OCI-LY1 (cell line): ENCODE measurements at regions not wholly inside any gene's neighbourhood (a gene's known extent, or its start where the extent isn't known, plus 50 kb on each side); places are given as distances from the start of the nearest gene placed in this dataset.
"Not testable (repeated sequence)": the region's sequence is repeated elsewhere in the genome, so short reads cannot be mapped to it uniquely, and the experiment has no call there.

Experiments used
- H2AFZ ChIP-seq: fragments of 200-600 bp; sonication (generic), shearing (Covaris generic); 2 replicates; pipeline ENCODE4 v1.6.0; 2014; ENCODE audit warnings: antibody characterized with exemption, mild to moderate bottlenecking, low read length
- H3F3A ChIP-seq: fragments of 200-600 bp; sonication (generic), shearing (Covaris generic); 2 replicates; pipeline ENCODE4 v1.6.0; 2014; ENCODE audit warnings: mild to moderate bottlenecking, antibody characterized with exemption, low read length, moderate library complexity; ENCODE audit not compliant: insufficient read depth
- H3K27ac ChIP-seq: fragments of 200-600 bp; sonication (generic); 2 replicates; pipeline ENCODE4 v1.5.1; 2014; ENCODE audit warnings: low read length, mixed run types, mild to moderate bottlenecking, low read depth; ENCODE audit not compliant: poor library complexity, severe bottlenecking
- H3K27me3 ChIP-seq: fragments of 200-600 bp; sonication (generic); 2 replicates; pipeline ENCODE4 v1.6.0; 2014; ENCODE audit warnings: antibody characterized with exemption, mild to moderate bottlenecking, low read length, moderate library complexity; ENCODE audit not compliant: insufficient read depth
- H3K36me3 ChIP-seq: fragments of 200-600 bp; sonication (generic); 2 replicates; pipeline ENCODE4 v1.6.1; 2014; ENCODE audit warnings: mild to moderate bottlenecking, antibody characterized with exemption, low read length, moderate library complexity, mixed read lengths; ENCODE audit not compliant: insufficient read depth
- H3K4me1 ChIP-seq: fragments of 200-600 bp; sonication (generic); 2 replicates; pipeline ENCODE4 v1.5.1; 2014; ENCODE audit warnings: mild to moderate bottlenecking, low read length, moderate library complexity; ENCODE audit not compliant: insufficient read depth, severe bottlenecking
- H3K4me2 ChIP-seq: fragments of 200-600 bp; sonication (generic), shearing (Covaris generic); 2 replicates; pipeline ENCODE4 v1.6.1; 2014; ENCODE audit warnings: low read length
- H3K4me3 ChIP-seq: fragments of 200-600 bp; sonication (generic); 2 replicates; pipeline ENCODE4 v1.5.1; 2014; ENCODE audit warnings: low read length, low read depth, mild to moderate bottlenecking, mixed read lengths; ENCODE audit not compliant: poor library complexity, severe bottlenecking
- H3K79me2 ChIP-seq: fragments of 200-600 bp; shearing (Covaris generic); 2 replicates; pipeline ENCODE4 v1.6.1; 2016; ENCODE audit warnings: mixed run types, low read length, mixed read lengths; ENCODE audit not compliant: insufficient read depth
- H3K9ac ChIP-seq: fragments of 200-600 bp; sonication (generic), shearing (Covaris generic); 2 replicates; pipeline ENCODE4 v1.6.1; 2014; ENCODE audit warnings: mild to moderate bottlenecking, low read length, mixed read lengths
- H3K9me2 ChIP-seq: fragments of 200-600 bp; sonication (generic), shearing (Covaris generic); 2 replicates; pipeline ENCODE4 v1.6.1; 2014; ENCODE audit warnings: low read depth, mild to moderate bottlenecking, low read length, mixed read lengths
- H3K9me3 ChIP-seq: fragments of 200-600 bp; shearing (Covaris generic); 2 replicates; pipeline ENCODE4 v1.6.1; 2014; ENCODE audit warnings: low read length, mixed read lengths
- H4K20me1 ChIP-seq: fragments of 200-600 bp; sonication (generic), shearing (Covaris generic); 2 replicates; pipeline ENCODE4 v1.6.0; 2016; ENCODE audit warnings: mild to moderate bottlenecking, low read length; ENCODE audit not compliant: insufficient read depth

- not testable (repeated sequence) for H3K4me2 ChIP-seq, H3K27me3 ChIP-seq, H3K79me2 ChIP-seq, H3K4me3 ChIP-seq, H3K9me3 ChIP-seq, H3K36me3 ChIP-seq, H2AFZ ChIP-seq, H3K9me2 ChIP-seq, H4K20me1 ChIP-seq, H3K27ac ChIP-seq, H3K9ac ChIP-seq, H3F3A ChIP-seq, H3K4me1 ChIP-seq
These were observed 222.3 kb downstream of the NPIPA7 start for GRCh38 chr16:16601239-16601638.

GRCh38 chr16:16607401-16608082 is 228.6 kb downstream of the NPIPA7 start:
- H3K4me1 ChIP-seq, H3K9me3 ChIP-seq, H3K4me3 ChIP-seq: not testable (repeated sequence)

GRCh38 chr16:16609627-16610026 is 230.7 kb downstream of the NPIPA7 start:
- H4K20me1 ChIP-seq, H3K4me1 ChIP-seq, H3K27ac ChIP-seq, H3K79me2 ChIP-seq, H2AFZ ChIP-seq, H3K9me2 ChIP-seq, H3F3A ChIP-seq, H3K9ac ChIP-seq, H3K4me2 ChIP-seq, H3K27me3 ChIP-seq, H3K36me3 ChIP-seq, H3K4me3 ChIP-seq, H3K9me3 ChIP-seq: not testable (repeated sequence)

More at GRCh38 chr16:16607401-16608082, 228.6 kb downstream of the NPIPA7 start:
- H3K27me3 ChIP-seq, H3K4me2 ChIP-seq, H3K9me2 ChIP-seq, H4K20me1 ChIP-seq, H3K79me2 ChIP-seq, H3K9ac ChIP-seq, H3K36me3 ChIP-seq, H2AFZ ChIP-seq, H3K27ac ChIP-seq, H3F3A ChIP-seq: not testable (repeated sequence)

- not testable (repeated sequence) for H3K4me2 ChIP-seq, H3K9ac ChIP-seq, H3K9me3 ChIP-seq, H3K4me1 ChIP-seq, H3K27ac ChIP-seq, H3K9me2 ChIP-seq, H4K20me1 ChIP-seq, H3K27me3 ChIP-seq, H3K79me2 ChIP-seq, H3F3A ChIP-seq, H3K4me3 ChIP-seq, H2AFZ ChIP-seq, H3K36me3 ChIP-seq
These were observed 231.5 kb downstream of the NPIPA7 start for GRCh38 chr16:16610389-16610967.

- H3F3A ChIP-seq, H3K9ac ChIP-seq, H3K9me2 ChIP-seq, H3K4me2 ChIP-seq, H3K27me3 ChIP-seq, H4K20me1 ChIP-seq, H3K27ac ChIP-seq, H3K4me1 ChIP-seq, H3K9me3 ChIP-seq, H2AFZ ChIP-seq, H3K79me2 ChIP-seq, H3K36me3 ChIP-seq, H3K4me3 ChIP-seq: not testable (repeated sequence)
These were observed 234.3 kb downstream of the NPIPA7 start for GRCh38 chr16:16613212-16613611.

- not testable (repeated sequence) for H2AFZ ChIP-seq, H3K4me2 ChIP-seq, H4K20me1 ChIP-seq, H3K9me3 ChIP-seq, H3K27ac ChIP-seq, H3K36me3 ChIP-seq, H3K27me3 ChIP-seq, H3K4me1 ChIP-seq, H3K4me3 ChIP-seq, H3K79me2 ChIP-seq, H3K9ac ChIP-seq, H3K9me2 ChIP-seq, H3F3A ChIP-seq
These were observed 235.5 kb downstream of the NPIPA7 start for GRCh38 chr16:16614484-16614883.

- not testable (repeated sequence) for H3K9ac ChIP-seq, H3K9me2 ChIP-seq, H3K4me2 ChIP-seq, H3K27me3 ChIP-seq, H3K27ac ChIP-seq, H3K36me3 ChIP-seq, H2AFZ ChIP-seq, H3K79me2 ChIP-seq, H3F3A ChIP-seq, H3K9me3 ChIP-seq, H3K4me3 ChIP-seq, H4K20me1 ChIP-seq, H3K4me1 ChIP-seq
These were observed 240.1 kb downstream of the NPIPA7 start for GRCh38 chr16:16618963-16619465.
